Esophagus squamous epithelium (tissue), 4 donors: ENCODE measurements at regions not wholly inside any gene's neighbourhood (a gene's known extent, or its start where the extent isn't known, plus 50 kb on each side); places are given as distances from the start of the nearest gene placed in this dataset.

Experiments
- CTCF ChIP-seq, 6 experiments: fragments of 450-650 bp in 4 of 6; fragments of 200-600 bp in 2 of 6; sonication (generic) in 2 of 6; IDR thresholded peaks; one replicate each; pipeline ENCODE4 v1.5.1; 2016 to 2019; ENCODE audit warnings: antibody characterized with exemption in 6 of 6, mild to moderate bottlenecking in 4 of 6, moderate library complexity in 4 of 6
- POLR2A ChIP-seq, 4 donors: fragments of 450-650 bp; IDR thresholded peaks; one replicate each; pipeline ENCODE4 v1.6.1; 2017; ENCODE audit warnings: antibody characterized with exemption in 4 of 4, mild to moderate bottlenecking in 4 of 4, moderate library complexity in 3 of 4

GRCh38 chr20:51140671-51141070 lies 117.8 kb upstream of the KCNG1 start:
- no peak for TF ChIP-seq CTCF (IDR thresholded peaks at IDR 0.05)
- no peak for TF ChIP-seq POLR2A (IDR thresholded peaks at IDR 0.05)
